HEK293 (cell line): ENCODE measurements at regions not wholly inside any gene's neighbourhood (a gene's known extent, or its start where the extent isn't known, plus 50 kb on each side); places are given as distances from the start of the nearest gene placed in this dataset.

ENCODE experiments used
- PRDM1 ChIP-seq: fragments of 450-650 bp; formaldehyde crosslinking; IDR thresholded peaks from 2 replicates; pipeline ENCODE4; 2016; ENCODE audit warnings: missing biosample characterization, missing genetic modification characterization
- ZBTB6 ChIP-seq: fragments of 450-650 bp; formaldehyde crosslinking; IDR thresholded peaks from 2 replicates; pipeline ENCODE4 v1.5.1; 2017; ENCODE audit warnings: missing biosample characterization, missing genetic modification characterization
- ZNF394 ChIP-seq: fragments of 450-650 bp; formaldehyde crosslinking; IDR thresholded peaks from 2 replicates; pipeline ENCODE4 v1.5.1; 2016; ENCODE audit warnings: missing biosample characterization, missing genetic modification characterization, mild to moderate bottlenecking, moderate library complexity, borderline replicate concordance
- ZNF558 ChIP-seq: fragments of 450-650 bp; formaldehyde crosslinking; IDR thresholded peaks from 2 replicates; pipeline ENCODE4 v1.5.1; 2016; ENCODE audit warnings: missing biosample characterization, missing genetic modification characterization
- TF ChIP-seq, protein P1 (sequence below): fragments of 450-650 bp; formaldehyde crosslinking; IDR thresholded peaks from 2 replicates; pipeline ENCODE4 v1.5.1; 2016; ENCODE audit warnings: missing biosample characterization, missing genetic modification characterization
- TF ChIP-seq, protein P2 (sequence below): fragments of 450-650 bp; formaldehyde crosslinking; IDR thresholded peaks from 2 replicates; pipeline ENCODE4 v1.5.1; 2016; ENCODE audit warnings: missing biosample characterization, missing genetic modification characterization, low read depth
- TF ChIP-seq, protein P3 (sequence below): fragments of 450-650 bp; formaldehyde crosslinking; IDR thresholded peaks from 2 replicates; pipeline ENCODE4 v1.5.1; 2016; ENCODE audit warnings: missing biosample characterization, missing genetic modification characterization
- TF ChIP-seq, protein P4 (sequence below): fragments of 450-650 bp; formaldehyde crosslinking; IDR thresholded peaks from 2 replicates; pipeline ENCODE4 v1.5.1; 2016; ENCODE audit warnings: missing biosample characterization, missing genetic modification characterization

- TF ChIP-seq, protein P1, sequence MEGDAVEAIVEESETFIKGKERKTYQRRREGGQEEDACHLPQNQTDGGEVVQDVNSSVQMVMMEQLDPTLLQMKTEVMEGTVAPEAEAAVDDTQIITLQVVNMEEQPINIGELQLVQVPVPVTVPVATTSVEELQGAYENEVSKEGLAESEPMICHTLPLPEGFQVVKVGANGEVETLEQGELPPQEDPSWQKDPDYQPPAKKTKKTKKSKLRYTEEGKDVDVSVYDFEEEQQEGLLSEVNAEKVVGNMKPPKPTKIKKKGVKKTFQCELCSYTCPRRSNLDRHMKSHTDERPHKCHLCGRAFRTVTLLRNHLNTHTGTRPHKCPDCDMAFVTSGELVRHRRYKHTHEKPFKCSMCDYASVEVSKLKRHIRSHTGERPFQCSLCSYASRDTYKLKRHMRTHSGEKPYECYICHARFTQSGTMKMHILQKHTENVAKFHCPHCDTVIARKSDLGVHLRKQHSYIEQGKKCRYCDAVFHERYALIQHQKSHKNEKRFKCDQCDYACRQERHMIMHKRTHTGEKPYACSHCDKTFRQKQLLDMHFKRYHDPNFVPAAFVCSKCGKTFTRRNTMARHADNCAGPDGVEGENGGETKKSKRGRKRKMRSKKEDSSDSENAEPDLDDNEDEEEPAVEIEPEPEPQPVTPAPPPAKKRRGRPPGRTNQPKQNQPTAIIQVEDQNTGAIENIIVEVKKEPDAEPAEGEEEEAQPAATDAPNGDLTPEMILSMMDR, result no peak
- TF ChIP-seq, protein P2, sequence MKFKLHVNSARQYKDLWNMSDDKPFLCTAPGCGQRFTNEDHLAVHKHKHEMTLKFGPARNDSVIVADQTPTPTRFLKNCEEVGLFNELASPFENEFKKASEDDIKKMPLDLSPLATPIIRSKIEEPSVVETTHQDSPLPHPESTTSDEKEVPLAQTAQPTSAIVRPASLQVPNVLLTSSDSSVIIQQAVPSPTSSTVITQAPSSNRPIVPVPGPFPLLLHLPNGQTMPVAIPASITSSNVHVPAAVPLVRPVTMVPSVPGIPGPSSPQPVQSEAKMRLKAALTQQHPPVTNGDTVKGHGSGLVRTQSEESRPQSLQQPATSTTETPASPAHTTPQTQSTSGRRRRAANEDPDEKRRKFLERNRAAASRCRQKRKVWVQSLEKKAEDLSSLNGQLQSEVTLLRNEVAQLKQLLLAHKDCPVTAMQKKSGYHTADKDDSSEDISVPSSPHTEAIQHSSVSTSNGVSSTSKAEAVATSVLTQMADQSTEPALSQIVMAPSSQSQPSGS (tag by site-specific recombination), result no peak
- TF ChIP-seq, protein P3, sequence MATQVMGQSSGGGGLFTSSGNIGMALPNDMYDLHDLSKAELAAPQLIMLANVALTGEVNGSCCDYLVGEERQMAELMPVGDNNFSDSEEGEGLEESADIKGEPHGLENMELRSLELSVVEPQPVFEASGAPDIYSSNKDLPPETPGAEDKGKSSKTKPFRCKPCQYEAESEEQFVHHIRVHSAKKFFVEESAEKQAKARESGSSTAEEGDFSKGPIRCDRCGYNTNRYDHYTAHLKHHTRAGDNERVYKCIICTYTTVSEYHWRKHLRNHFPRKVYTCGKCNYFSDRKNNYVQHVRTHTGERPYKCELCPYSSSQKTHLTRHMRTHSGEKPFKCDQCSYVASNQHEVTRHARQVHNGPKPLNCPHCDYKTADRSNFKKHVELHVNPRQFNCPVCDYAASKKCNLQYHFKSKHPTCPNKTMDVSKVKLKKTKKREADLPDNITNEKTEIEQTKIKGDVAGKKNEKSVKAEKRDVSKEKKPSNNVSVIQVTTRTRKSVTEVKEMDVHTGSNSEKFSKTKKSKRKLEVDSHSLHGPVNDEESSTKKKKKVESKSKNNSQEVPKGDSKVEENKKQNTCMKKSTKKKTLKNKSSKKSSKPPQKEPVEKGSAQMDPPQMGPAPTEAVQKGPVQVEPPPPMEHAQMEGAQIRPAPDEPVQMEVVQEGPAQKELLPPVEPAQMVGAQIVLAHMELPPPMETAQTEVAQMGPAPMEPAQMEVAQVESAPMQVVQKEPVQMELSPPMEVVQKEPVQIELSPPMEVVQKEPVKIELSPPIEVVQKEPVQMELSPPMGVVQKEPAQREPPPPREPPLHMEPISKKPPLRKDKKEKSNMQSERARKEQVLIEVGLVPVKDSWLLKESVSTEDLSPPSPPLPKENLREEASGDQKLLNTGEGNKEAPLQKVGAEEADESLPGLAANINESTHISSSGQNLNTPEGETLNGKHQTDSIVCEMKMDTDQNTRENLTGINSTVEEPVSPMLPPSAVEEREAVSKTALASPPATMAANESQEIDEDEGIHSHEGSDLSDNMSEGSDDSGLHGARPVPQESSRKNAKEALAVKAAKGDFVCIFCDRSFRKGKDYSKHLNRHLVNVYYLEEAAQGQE, result no peak
- TF ChIP-seq ZNF558 (tag by site-specific recombination) (peak; percentile 92), ZBTB6 (tag by site-specific recombination) (no peak), ZNF394 (tag by site-specific recombination) (no peak), PRDM1 (tag by site-specific recombination) (no peak)
- TF ChIP-seq, protein P4, sequence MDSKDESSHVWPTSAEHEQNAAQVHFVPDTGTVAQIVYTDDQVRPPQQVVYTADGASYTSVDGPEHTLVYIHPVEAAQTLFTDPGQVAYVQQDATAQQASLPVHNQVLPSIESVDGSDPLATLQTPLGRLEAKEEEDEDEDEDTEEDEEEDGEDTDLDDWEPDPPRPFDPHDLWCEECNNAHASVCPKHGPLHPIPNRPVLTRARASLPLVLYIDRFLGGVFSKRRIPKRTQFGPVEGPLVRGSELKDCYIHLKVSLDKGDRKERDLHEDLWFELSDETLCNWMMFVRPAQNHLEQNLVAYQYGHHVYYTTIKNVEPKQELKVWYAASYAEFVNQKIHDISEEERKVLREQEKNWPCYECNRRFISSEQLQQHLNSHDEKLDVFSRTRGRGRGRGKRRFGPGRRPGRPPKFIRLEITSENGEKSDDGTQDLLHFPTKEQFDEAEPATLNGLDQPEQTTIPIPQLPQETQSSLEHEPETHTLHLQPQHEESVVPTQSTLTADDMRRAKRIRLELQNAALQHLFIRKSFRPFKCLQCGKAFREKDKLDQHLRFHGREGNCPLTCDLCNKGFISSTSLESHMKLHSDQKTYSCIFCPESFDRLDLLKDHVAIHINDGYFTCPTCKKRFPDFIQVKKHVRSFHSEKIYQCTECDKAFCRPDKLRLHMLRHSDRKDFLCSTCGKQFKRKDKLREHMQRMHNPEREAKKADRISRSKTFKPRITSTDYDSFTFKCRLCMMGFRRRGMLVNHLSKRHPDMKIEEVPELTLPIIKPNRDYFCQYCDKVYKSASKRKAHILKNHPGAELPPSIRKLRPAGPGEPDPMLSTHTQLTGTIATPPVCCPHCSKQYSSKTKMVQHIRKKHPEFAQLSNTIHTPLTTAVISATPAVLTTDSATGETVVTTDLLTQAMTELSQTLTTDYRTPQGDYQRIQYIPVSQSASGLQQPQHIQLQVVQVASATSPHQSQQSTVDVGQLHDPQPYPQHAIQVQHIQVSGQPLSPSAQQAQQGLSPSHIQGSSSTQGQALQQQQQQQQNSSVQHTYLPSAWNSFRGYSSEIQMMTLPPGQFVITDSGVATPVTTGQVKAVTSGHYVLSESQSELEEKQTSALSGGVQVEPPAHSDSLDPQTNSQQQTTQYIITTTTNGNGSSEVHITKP, result no peak
Measured at GRCh38 chr1:118445156-118445555, 260.1 kb upstream of the SPAG17 start.
